GM18519 (cell line): ENCODE measurements at regions not wholly inside any gene's neighbourhood (a gene's known extent, or its start where the extent isn't known, plus 50 kb on each side); places are given as distances from the start of the nearest gene placed in this dataset.

Source experiments
- ATAC-seq: cut with Tn5 transposase; IDR thresholded peaks from one replicate; pipeline ENCODE4 v1.9.1; 2021; ENCODE audit warnings: mild to moderate bottlenecking, moderate library complexity; ENCODE audit not compliant: unreplicated experiment, low FRiP score

GRCh38 chr17:51537996-51538550, 277.7 kb downstream of the UTP18 start:
- ATAC-seq, result no peak

- ATAC-seq, result no peak
Measured at GRCh38 chr17:51540151-51540550, 279.8 kb downstream of the UTP18 start.

GRCh38 chr17:51541215-51541614, 280.9 kb downstream of the UTP18 start:
- no peak for ATAC-seq

GRCh38 chr17:51546114-51546513, 285.8 kb downstream of the UTP18 start:
- no peak for ATAC-seq

- no peak for ATAC-seq
Measured at GRCh38 chr17:51548125-51548524, 287.8 kb downstream of the UTP18 start.

- no peak for ATAC-seq
Measured at GRCh38 chr17:51555153-51555552, 294.8 kb downstream of the UTP18 start.

GRCh38 chr17:51559778-51560177, 299.4 kb downstream of the UTP18 start:
- no peak for ATAC-seq

GRCh38 chr17:51560398-51560797, 300.1 kb downstream of the UTP18 start:
- ATAC-seq, result no peak

GRCh38 chr17:51563961-51564360, 303.6 kb downstream of the UTP18 start:
- no peak for ATAC-seq

- ATAC-seq, result no peak
Measured at GRCh38 chr17:51572115-51572514, 311.8 kb downstream of the UTP18 start.
